ENCODE measurements at regions not wholly inside any gene's neighbourhood (a gene's known extent, or its start where the extent isn't known, plus 50 kb on each side); places are given as distances from the start of the nearest gene placed in this dataset.

- no peak for TF ChIP-seq CTCF (IDR thresholded peaks at IDR 0.05)
- no peak for TF ChIP-seq POLR2A (IDR thresholded peaks at IDR 0.05)
Measured at GRCh38 chr17:72315122-72315913, 194.5 kb downstream of the SOX9 start.

All from testis (tissue), 2 donors.